NCI-H1694 (cell line): ENCODE measurements at regions not wholly inside any gene's neighbourhood (a gene's known extent, or its start where the extent isn't known, plus 50 kb on each side); places are given as distances from the start of the nearest gene placed in this dataset.
"Not testable (repeated sequence)": the region's sequence is repeated elsewhere in the genome, so short reads cannot be mapped to it uniquely, and the experiment has no call there.

Experiments used
- DNase-seq: peaks from one replicate; lab custom pipeline; 2025; lab: John Stamatoyannopoulos, UW

DNA sequence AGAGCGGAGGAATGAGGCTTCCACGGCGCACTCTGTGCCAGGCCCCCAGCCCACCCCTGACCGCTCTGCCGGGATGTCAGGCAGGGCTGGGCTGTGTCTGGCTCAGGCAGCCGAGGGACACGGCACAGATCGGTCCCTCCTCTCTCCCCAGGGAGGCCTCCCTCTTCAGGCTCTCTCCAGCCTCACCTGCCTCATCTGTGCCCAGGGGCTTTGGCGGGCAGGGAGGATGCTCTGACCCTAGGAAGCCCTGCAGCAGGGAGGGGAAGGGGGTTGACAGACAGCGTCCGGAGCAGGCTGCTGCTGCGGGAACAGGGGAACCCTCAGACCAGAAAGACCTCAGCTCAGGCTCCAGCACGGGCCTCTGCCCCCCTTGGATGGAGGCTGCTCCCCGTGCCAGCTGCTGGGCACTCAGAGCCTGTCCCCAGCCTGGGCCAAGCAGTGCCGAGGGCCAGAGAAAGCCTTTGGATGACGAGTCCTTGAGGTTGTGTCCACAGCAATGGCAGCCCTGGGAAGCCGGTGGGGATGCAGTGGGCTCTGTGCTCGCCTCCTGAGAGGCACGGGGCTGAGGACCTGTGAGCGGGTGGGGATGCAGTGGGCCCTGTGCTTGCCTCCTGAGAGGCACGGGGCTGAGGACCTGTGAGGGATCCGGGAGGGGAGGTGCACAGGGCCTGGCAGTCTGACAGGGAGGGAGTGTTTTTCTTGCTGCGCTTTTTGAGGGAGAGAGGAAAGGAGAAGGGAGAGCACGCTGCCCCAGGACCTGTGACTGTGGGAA is 66.9 kb downstream of the FOXL3 start:
- DNase-seq = no peak

DNA sequence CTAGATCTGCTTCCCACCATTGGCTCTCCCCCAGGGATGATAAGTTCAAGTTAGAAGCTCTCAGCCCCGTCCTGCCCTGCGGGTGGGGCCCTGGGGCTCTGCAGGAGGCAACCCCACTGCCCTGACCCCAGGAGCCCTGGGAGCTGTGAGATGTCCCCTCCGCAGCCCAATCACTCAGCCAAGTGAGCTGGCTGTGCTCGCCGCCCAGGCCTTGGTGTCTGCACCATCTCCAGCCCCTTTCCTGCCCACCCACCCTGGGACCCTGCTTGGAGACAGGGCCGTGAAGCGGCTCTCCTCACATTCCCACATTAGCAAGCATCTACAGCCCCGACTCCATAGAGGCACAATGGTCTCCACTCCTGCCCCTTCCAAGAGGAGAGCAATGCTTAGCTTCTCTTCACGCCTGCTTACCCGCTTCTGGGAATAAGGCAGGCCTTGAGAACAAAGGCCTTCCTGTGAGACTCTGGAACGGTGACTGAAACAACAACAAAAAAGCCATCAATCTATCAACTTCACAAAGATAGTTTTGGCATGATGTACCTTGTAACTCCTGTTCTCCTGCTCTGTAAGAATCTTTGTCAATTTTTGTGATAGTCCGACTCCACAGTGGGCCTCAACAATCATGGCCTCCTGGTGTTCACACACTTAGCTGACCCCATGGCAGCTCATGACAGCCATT is 67.7 kb downstream of the FOXL3 start:
- no peak for DNase-seq

DNA sequence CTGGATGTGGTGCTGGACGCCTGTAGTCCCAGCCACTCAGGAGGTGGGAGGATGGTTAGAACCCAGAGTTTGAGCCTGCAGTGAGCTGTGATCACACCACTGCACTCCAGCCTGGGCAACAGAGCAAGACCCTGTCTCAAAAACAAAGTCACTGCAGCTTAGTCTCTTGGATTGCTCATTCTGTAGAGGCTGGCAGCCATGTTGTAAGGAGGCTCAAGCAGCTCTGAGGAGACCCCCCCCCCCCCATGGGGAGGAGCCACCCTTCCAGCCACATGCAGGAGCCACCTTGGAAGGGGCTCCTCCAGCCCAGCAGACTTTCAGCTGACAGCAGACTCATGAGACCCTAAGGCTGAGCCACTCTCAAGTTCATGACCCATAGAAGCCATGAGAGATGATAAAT is 68.4 kb downstream of the FOXL3 start:
- no peak for DNase-seq

DNA sequence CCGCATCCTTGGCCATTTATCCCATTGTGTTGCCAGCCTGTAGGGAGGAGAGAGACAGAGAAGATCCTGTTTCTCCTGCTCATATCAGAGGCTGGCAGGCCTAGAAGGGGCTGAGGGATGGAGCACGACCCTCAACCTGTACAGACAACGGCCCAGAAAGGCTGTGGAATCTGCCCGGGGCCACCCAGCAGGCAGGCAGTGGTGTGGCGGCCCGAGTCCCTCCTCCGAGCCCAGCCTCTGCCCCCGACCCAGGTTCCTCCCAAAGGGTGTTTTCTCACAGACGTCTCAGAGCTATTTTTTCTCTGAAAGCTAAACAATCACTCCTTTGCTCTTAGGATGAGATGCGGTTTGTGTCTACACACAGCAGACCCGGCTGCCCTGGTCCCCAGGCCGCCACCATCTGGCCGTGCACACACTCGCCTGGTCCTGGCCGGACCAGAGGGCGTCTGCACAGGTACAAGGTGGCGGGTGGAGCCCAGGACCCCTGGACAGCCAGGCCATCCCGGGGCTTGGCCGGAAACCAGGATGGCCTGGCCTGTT is 69.3 kb downstream of the FOXL3 start:
- DNase-seq = no peak

DNA sequence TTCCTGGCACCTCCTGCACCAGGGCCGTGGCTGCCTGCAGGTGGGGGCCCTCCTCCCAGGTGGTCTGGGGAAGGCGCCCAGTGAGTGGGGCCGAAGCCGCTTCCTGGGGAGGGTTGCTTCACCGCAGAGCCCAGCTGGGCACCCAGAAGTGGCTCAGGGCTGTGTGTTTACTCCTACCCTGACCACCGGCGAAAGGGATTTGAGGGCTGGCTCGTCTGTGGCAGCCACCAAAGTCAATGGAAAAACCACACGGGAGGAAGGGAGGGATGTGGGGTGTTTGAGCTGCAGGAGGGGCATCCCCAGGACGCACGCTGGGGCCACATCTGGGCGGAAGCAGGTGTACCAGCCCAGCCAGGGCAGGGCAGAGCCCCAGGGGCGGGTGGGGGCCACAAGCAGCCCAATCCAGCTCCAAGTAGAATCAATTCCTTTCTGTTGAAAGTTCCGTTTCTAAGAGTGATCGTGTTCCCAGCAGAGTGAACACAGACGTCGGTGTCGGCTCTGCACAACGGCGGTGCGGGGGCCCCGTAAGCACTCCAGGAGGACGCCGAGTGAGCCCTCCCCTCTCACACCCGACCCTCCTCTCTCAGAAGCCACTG is 69.9 kb downstream of the FOXL3 start:
- no peak for DNase-seq

DNA sequence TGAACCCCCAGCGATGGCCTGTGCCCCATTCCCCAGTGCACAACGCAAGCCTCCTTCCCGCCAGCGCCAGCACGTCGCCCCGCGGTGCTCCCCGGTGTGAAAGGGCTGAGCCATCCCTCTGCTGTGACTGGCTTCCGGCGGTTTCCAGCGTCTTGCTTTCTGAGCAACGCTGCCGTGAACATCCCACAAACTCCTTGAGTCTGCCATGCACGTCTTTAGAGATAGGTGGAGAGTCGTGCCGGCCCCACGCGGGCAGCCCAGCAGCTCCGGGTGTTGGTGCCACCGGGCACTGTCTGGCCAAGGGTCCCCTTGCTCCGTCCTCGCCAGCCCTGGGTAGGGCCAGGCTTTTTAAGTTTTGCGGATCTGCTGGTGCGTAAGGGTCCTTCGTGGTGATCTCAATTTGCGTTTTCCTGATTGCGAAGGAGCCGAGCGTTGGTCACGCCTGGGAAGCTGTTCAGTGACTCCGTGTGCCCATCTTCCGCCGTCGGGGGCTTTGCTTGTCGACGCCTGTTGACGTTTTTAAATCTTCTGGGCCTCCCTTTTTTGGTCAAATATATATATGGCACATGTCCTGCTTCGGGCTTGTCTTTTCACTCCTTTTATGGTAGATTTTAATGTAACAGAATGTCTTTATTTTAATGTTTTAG is 70.6 kb downstream of the FOXL3 start:
- DNase-seq = no peak

DNA sequence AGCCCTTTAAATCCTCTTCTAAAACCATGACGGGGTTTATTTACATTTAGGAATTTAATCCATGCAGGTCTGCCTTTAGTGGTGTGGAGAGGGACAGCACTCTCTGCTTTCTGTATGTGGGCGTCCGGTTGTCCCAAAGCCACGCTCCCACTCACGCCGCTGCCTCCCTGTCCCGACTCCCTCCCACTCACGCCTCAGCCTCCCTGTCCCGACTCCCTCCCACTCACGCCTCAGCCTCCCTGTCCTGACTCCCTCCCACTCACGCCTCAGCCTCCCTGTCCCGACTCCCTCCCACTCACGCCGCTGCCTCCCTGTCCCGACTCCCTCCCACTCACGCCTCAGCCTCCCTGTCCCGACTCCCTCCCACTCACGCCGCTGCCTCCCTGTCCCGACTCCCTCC is 71.2 kb downstream of the FOXL3 start:
- not testable (repeated sequence) for DNase-seq

DNA sequence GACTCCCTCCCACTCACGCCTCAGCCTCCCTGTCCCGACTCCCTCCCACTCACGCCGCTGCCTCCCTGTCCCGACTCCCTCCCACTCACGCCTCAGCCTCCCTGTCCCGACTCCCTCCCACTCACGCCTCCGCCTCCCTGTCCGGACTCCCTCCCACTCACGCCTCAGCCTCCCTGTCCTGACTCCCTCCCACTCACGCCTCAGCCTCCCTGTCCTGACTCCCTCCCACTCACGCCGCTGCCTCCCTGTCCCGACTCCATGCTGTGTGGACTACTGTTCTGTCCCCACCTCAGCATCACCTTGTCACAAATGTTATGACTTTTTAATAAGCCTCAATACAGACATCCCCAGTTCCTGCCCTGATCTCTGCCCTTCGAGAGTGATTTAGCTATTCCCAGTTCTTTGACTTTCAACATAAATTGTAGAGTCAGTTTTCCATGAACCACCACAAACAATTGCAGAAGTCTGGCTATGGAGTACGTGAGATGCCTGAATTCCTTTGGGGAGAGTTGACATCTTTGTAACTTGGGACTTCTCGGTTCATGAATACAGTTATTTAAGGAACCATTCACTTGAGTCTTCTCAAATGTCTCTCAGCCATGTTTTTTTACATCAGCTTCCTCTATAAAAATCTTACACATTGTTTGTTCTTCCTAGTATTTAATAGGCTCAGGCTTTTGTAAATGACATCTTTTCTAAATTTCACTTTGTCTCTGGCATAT is 71.9 kb downstream of the FOXL3 start:
- no peak for DNase-seq

DNA sequence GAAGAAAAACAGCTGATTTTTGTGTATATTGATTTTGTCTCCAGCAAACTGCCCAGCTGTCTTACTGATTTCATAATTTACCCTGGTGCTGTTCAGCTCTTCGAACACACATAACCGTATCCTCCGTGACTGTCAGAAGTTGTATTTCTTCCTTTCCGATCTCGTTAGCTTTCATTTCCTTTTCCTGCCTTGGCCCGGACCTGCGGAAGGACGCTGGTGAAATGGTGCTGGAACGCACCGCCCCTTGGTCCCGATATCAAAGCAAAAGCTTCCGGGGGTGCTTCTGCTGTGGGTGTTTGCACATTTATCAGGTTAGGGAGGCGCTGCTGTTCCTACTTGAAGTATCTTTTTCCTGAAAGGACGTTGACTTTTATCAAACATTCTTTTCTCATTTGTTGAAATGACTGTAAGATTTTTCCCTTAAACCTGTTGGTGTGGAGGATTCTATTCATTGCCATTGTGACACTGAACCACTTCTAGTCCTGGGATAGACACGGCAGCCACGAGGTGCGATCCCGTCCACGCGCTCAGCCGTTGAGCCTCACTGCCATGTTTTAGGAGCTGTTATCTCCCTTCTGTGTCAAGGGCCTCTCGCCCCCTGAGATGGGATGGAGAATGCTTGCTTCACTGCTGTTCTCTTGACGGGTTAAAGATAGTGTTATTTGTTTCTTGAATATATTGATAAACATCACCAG is 72.6 kb downstream of the FOXL3 start:
- no peak for DNase-seq

DNA sequence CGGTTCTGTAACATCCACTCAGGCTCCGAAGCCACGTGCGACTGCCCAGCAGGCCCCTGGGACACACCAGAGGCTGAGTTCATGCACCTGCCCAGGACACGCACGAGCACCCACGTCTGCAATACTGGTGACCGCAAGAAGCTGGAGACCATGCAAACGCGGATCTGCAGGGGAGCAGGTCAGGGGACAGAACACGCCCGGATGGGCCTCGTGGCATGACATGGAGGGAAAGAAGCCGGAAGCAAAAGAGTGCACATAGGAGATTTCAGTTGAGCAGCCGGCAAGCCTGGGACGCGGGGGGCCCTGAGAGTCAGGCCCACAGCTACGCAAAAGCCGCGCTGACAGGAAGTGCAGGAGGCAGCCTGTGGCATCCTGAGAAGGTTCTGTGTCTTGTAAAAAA is 73.7 kb downstream of the FOXL3 start:
- no peak for DNase-seq

DNA sequence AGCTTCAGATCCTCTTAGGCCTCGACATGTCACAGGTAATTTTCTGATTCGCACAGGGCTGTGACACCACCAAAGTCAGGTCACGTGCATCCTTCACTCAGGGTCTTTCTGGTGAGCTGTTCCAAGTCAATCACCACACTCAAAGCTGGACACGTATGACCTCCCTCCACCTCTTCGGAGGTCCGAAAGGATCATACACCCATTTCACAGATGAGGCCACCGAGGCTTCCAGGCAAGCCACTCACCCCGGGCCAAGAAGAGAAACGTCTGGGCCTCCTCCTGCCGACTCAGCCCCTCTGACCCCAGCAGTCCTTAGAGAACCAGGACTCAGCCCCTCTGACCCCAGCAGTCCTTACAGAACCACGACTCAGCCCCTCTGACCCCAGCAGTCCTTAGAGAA is 74.6 kb downstream of the FOXL3 start:
- DNase-seq = no peak

DNA sequence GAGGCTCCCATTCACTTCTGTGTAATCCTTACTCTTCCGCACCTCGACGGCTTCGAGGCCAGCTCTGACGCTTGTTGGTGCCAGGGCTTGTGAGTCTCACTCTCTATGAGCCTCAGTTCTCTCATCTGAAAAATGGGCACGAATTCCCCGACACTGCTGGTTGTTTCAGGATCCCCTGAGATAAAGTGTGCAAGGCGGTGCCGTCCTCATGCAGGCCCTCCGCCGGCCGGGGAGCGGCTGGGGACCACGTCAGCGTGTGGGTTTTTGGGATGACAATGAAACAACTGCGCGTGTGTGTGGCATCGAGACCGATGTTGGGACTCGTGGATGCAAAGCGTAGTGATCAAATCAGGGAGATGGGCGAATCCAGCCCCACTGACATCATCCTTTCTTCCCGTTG is 75.6 kb downstream of the FOXL3 start:
- DNase-seq = no peak

DNA sequence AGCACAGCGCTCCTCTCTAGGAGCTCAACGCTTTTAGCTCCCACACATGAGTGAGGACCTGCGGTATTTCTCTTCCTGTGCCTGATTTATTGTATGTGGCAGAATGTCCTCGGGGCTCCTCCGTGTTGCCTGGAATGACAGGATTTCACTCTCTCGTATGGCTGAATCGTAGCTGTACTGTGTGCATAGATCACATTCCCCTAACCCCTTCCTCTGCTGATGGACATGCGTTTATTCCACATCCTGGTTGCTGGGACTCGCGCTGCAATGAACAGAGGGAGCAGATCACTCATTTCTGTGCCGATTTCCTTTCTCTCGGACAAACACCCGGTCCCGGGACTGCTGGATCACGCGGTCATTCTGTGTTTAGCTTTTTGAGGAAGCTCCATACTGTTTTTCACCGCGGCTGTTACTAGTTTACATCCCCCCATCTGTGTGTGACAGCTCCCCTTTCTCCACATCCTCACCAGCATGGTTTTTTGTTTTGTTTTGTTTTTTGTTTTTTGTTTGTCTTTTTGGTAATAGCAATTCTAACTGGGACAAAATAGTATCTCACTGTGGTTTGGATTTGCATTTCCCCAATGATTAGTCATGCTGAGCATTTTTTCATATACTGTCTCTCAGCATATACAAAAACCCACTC is 76.3 kb downstream of the FOXL3 start:
- no peak for DNase-seq

DNA sequence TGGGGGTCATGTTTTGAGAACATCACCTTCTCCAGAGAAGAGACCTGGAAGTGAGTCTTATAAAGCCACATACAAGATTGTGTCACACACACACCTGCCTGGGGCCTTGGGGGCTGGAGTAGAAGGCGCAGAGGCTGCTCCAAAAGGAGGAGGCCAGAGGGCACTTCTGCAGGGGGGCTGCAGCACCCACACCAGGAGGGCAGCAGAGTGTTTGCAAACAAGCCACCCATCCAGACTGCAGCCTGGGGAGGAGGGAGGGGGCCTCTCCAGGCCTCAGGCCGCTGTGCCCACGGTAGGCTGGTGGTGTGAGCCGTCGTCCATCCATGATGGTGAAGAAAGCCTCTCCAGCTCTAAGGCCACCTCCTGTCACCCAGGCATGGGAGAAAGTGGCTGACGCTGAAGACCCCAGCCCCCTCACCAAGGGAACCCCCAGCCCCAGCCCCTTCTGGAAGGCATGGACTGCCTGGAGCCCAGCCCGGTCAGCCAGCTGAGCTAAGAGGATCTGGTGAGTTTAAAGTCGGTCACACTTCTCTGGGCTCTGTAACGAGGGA is 77.5 kb downstream of the FOXL3 start:
- no peak for DNase-seq

DNA sequence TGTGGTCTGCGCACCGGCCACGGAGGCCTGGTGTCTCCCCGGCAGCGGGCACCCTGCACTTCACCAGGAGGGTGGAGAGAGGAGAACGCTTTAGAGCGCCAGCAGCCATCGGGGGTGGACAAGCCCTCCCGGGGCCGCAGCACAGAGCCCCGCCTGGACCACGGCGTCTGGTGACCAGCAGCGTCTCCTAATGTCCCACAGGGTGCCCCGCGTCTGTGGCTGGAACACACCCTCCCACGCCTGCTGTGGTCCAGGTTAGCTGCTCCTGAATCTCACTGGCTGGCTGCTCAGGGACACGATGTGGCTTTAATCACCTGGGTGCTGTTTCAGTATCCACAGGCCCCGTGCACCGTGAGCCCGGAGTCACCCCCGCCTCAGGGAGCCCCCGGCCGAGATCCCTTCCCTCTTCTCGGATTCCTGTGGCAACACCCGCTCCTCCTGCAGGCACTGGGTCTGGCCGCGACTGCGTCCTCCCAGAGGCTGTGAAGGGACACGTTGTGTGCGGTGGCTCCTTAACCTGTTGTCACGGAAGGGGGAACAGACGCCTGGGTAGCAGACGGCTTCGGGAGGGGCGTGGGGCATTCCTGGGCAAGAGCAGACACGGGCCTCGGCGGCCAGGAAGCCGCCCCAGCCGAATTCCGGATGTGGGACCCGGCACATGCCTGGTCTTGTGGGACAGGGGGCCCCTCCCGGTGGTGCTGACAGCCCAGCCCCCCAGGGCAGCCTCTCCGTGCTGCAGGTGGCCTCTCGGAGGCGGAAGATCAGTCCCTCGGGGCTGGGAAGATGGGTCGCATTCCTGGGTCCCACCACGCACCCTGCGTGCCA is 78.9 kb downstream of the FOXL3 start:
- no peak for DNase-seq

DNA sequence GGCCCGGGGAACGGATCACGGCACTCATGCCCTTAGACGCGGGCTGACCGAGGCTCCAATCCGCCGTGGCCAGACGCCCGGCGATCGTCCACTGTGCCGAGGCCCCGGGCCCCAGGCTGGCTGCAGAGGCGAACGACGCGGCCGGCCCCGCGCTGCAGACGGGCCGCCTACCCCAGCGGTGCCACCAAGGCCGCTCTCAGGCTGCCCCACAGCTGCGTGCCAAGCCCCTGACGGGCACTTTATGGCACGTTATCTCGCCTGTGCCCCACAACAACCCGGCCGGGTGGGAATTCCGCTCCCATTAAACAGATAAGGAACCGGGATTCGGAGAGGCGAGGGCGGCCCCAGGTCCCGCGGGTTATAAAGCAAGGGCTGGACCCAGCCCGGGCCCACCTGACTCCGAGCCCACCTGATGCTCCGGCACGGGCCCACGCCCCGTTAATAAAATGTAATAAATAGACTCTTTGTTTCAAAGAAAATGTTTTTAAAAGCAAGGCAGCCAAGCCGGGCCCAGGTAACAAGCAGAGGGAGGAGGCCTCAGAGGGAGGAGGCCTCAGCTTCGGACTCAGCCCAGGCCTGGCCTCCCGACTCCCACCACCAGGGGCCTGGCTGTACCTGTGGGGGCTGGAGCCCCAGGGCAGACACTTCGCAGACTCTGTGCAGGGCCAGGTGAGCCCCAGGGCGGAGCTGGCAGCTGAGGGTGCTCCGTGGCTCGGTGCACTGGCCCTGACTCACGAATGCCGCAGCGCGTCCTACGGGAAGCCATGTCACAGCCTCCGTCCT is 79.7 kb downstream of the FOXL3 start:
- no peak for DNase-seq

DNA sequence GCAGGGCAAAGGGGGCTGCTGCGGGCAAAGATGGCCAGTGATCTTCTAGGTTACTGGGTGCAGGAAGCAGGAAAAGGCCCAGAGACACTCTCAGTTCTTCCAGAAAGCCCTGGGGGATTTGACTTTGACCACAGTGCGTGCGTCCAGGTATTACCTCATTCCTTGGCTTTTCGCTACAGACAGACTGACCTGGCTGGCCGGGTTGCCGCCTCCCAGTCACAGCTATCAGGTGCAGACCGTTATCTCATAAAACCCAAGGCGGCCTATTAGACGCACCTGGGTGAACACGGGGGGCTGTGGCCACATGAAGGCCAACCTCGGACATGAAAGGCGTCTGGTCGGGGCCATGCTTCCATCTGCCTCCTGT is 80.3 kb downstream of the FOXL3 start:
- DNase-seq = no peak

DNA sequence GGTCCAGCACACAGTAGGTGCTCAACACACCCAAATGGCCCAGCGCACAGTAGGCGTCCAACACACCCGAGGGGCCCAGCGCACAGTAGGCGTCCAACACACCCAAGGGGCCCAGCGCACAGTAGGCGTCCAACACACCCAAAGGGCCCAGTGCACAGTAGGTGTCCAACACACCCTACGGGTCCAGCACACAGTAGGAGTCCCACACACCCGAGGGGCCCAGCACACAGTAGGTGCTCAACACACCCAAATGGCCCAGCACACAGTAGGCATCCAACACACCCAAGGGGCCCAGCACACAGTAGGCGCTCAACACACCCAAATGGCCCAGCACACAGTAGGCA is 80.8 kb downstream of the FOXL3 start:
- no peak for DNase-seq
